ENCODE measurements at regions not wholly inside any gene's neighbourhood (a gene's known extent, or its start where the extent isn't known, plus 50 kb on each side); places are given as distances from the start of the nearest gene placed in this dataset.

GRCh38 chr3:62982795-62983455, 107.7 kb upstream of the CADPS start:
- FAIRE-seq (no peak), DNase-seq (ENCODE audit: insufficient read length) (no peak)
- TF ChIP-seq POLR2AphosphoS5 (IDR thresholded peaks at IDR 0.05; ENCODE audit: low read depth, low read length) (no peak), POLR2A (IDR thresholded peaks at IDR 0.05; ENCODE audit: low read depth, low read length) (no peak), TAF1 (IDR thresholded peaks at IDR 0.05; ENCODE audit: borderline replicate concordance, low read depth, low read length) (no peak)

DNA sequence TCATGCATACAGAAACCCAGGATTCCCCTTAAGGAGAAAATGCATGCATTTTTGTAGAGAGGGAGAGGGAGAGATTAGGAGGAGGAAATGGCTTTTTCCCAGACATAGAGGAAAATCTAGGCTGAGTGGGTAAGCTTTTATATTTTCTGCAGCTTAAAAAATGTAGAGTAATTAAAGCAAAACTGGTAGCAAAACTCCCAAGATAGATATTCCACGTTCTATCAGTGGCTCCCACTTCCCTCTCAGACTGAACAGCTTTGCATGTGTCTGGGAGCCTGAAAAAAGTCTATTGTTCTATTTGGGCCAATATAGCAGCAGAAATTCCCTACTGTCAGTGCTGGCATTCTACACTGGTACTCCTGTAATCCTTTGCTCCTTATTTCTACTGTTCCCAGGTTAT, 110.8 kb upstream of the CADPS start:
- FAIRE-seq (no peak), DNase-seq (ENCODE audit: insufficient read length) (no peak)
- TF ChIP-seq TAF1 (IDR thresholded peaks at IDR 0.05; ENCODE audit: borderline replicate concordance, low read depth, low read length) (no peak), POLR2AphosphoS5 (IDR thresholded peaks at IDR 0.05; ENCODE audit: low read depth, low read length) (no peak), POLR2A (IDR thresholded peaks at IDR 0.05; ENCODE audit: low read depth, low read length) (no peak)

GRCh38 chr3:62987721-62988120, 112.5 kb upstream of the CADPS start:
- no peak for FAIRE-seq

DNA sequence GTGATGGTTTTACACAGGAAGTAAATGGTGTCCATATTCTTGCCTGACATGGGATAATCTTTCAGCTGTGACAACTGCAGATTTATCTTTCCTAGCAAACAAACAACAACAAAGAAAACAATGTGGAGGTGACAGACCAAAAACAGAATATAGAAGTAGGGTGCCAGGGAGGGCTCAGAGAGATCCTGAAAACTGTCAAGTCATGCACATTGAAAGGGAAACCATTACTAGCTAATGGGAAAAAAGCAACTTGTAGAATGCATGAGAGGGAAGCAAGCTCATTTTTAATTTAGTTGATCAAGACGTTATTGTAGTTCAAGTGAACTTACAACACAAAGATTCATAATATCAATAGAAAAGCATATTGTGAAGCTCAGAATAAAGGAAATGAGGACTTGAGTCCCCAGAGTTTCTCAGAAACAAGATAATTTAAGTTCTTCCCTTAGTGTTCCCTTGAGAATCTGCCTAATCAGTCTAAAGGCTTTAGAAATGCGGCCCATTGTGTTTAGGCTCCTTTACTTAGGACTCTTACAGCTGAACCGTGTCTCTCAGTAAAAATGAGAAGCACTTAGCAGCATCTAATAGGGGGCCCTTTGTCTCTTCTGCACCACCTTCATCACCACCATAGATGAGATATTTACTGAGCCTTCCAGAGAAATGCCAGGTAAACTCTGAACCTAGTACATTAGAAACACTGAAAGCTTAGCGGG, 115.6 kb upstream of the CADPS start:
- DNase-seq (ENCODE audit: insufficient read length) (no peak), FAIRE-seq (no peak)
- TF ChIP-seq POLR2AphosphoS5 (IDR thresholded peaks at IDR 0.05; ENCODE audit: low read depth, low read length) (no peak), POLR2A (IDR thresholded peaks at IDR 0.05; ENCODE audit: low read depth, low read length) (no peak), TAF1 (IDR thresholded peaks at IDR 0.05; ENCODE audit: borderline replicate concordance, low read depth, low read length) (no peak)

More at GRCh38 chr3:62987721-62988120, 112.5 kb upstream of the CADPS start:
- TF ChIP-seq TAF1 (IDR thresholded peaks at IDR 0.05; ENCODE audit: borderline replicate concordance, low read depth, low read length) (no peak), POLR2A (IDR thresholded peaks at IDR 0.05; ENCODE audit: low read depth, low read length) (no peak), POLR2AphosphoS5 (IDR thresholded peaks at IDR 0.05; ENCODE audit: low read depth, low read length) (no peak)
- no peak for DNase-seq (ENCODE audit: insufficient read length)

GRCh38 chr3:62992520-62992919, 117.3 kb upstream of the CADPS start:
- no peak for DNase-seq (ENCODE audit: insufficient read length)
- FAIRE-seq = no peak
- no peak for TF ChIP-seq TAF1 (IDR thresholded peaks at IDR 0.05; ENCODE audit: borderline replicate concordance, low read depth, low read length)
- no peak for TF ChIP-seq POLR2A (IDR thresholded peaks at IDR 0.05; ENCODE audit: low read depth, low read length)
- TF ChIP-seq POLR2AphosphoS5 (IDR thresholded peaks at IDR 0.05; ENCODE audit: low read depth, low read length) = no peak

GRCh38 chr3:62995119-62995518, 119.9 kb upstream of the CADPS start:
- no peak for DNase-seq (ENCODE audit: insufficient read length)
- FAIRE-seq = no peak
- TF ChIP-seq TAF1 (IDR thresholded peaks at IDR 0.05; ENCODE audit: borderline replicate concordance, low read depth, low read length) (no peak), POLR2AphosphoS5 (IDR thresholded peaks at IDR 0.05; ENCODE audit: low read depth, low read length) (no peak), POLR2A (IDR thresholded peaks at IDR 0.05; ENCODE audit: low read depth, low read length) (no peak)

DNA sequence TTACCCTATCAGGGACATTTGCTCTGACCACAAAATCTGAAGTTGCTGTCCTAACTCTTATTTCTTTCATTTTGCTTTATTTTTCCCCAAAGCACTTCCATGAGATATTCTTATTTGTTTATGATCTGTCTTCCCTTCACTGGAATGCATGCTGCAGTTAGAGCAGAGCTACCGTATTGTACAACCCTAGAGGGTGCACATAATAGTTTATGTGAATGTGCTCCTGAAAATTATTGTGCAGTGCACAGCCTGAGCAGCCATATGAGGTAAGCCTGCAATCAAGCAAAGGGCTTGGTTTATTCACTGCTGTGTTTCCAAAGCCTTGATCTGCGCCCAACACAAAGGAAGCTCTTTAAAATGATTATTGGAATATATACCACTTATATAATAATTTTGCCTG, 120.3 kb upstream of the CADPS start:
- FAIRE-seq (no peak), DNase-seq (ENCODE audit: insufficient read length) (no peak)
- TF ChIP-seq POLR2A (IDR thresholded peaks at IDR 0.05; ENCODE audit: low read depth, low read length) (no peak), POLR2AphosphoS5 (IDR thresholded peaks at IDR 0.05; ENCODE audit: low read depth, low read length) (no peak), TAF1 (IDR thresholded peaks at IDR 0.05; ENCODE audit: borderline replicate concordance, low read depth, low read length) (no peak)

DNA sequence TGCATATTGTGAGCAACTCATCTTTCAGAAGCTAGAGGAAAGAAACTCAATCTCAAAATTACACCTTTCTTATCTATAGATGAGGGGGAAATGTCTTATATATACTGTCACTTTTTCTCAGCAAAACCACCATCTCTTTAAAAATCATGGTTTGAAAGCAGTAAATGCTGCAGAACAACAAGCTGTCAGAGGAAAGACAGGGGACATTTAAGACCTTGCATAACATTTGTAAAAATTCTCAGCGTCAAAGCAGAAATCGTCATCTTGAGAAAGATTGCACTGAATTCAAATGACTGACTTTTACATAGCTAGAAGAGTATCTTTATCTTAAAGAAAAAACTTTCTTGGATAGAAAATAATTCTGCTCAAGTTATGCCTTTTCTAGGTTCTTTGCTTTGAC, 122.2 kb upstream of the CADPS start:
- FAIRE-seq (no peak), DNase-seq (ENCODE audit: insufficient read length) (no peak)
- no peak for TF ChIP-seq TAF1 (IDR thresholded peaks at IDR 0.05; ENCODE audit: borderline replicate concordance, low read depth, low read length)

- TF ChIP-seq POLR2AphosphoS5 (IDR thresholded peaks at IDR 0.05; ENCODE audit: low read depth, low read length) (no peak), POLR2A (IDR thresholded peaks at IDR 0.05; ENCODE audit: low read depth, low read length) (no peak), TAF1 (IDR thresholded peaks at IDR 0.05; ENCODE audit: borderline replicate concordance, low read depth, low read length) (no peak)
- no peak for DNase-seq (ENCODE audit: insufficient read length)
- no peak for FAIRE-seq
Observed at GRCh38 chr3:62999158-62999557, 123.9 kb upstream of the CADPS start.

- TF ChIP-seq POLR2A (IDR thresholded peaks at IDR 0.05; ENCODE audit: low read depth, low read length) = no peak
- no peak for TF ChIP-seq TAF1 (IDR thresholded peaks at IDR 0.05; ENCODE audit: borderline replicate concordance, low read depth, low read length)
- TF ChIP-seq POLR2AphosphoS5 (IDR thresholded peaks at IDR 0.05; ENCODE audit: low read depth, low read length) = no peak
- DNase-seq (ENCODE audit: insufficient read length) (no peak), FAIRE-seq (no peak)
Observed at GRCh38 chr3:62999791-63000190, 124.6 kb upstream of the CADPS start.

DNA sequence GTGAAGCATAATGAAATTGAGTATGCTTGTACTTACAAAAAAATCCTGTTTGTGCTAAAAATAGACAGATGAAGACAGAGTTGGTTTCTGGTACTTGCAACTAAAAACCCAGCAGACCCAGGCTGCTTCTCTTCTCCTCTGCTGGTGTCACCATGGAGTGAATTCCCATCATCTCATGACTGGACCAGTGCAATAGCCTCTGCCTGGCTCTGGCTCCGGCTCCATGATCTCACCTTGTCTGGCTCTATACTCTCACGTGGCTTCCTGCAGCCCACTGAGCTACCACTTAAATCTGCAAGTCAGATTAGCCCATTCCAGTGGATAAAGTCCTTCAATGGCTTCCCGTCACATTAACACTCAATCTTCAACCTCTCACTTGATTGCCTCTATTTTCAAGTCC, 129.2 kb upstream of the CADPS start:
- no peak for FAIRE-seq
- no peak for DNase-seq (ENCODE audit: insufficient read length)
- TF ChIP-seq POLR2AphosphoS5 (IDR thresholded peaks at IDR 0.05; ENCODE audit: low read depth, low read length) (no peak), POLR2A (IDR thresholded peaks at IDR 0.05; ENCODE audit: low read depth, low read length) (no peak), TAF1 (IDR thresholded peaks at IDR 0.05; ENCODE audit: borderline replicate concordance, low read depth, low read length) (no peak)

GRCh38 chr3:63015614-63016309, 140.5 kb upstream of the CADPS start:
- FAIRE-seq = no peak
- no peak for DNase-seq (ENCODE audit: insufficient read length)

More at GRCh38 chr3:63015614-63016309, 140.5 kb upstream of the CADPS start:
- TF ChIP-seq POLR2A (IDR thresholded peaks at IDR 0.05; ENCODE audit: low read depth, low read length) = no peak
- no peak for TF ChIP-seq POLR2AphosphoS5 (IDR thresholded peaks at IDR 0.05; ENCODE audit: low read depth, low read length)
- no peak for TF ChIP-seq TAF1 (IDR thresholded peaks at IDR 0.05; ENCODE audit: borderline replicate concordance, low read depth, low read length)

Measured in GM12892 (cell line).